22Rv1 (cell line): ENCODE measurements at regions not wholly inside any gene's neighbourhood (a gene's known extent, or its start where the extent isn't known, plus 50 kb on each side); places are given as distances from the start of the nearest gene placed in this dataset.

Experiments used
- ZFX ChIP-seq: fragments of 450-650 bp; IDR thresholded peaks from 2 replicates; pipeline ENCODE4 v1.6.1; 2017; ENCODE audit warnings: antibody characterized with exemption, borderline replicate concordance
- TF ChIP-seq, protein P1 (sequence below): fragments of 450-650 bp; IDR thresholded peaks from 2 replicates; pipeline ENCODE4 v1.5.1; 2017; ENCODE audit warnings: mild to moderate bottlenecking

DNA sequence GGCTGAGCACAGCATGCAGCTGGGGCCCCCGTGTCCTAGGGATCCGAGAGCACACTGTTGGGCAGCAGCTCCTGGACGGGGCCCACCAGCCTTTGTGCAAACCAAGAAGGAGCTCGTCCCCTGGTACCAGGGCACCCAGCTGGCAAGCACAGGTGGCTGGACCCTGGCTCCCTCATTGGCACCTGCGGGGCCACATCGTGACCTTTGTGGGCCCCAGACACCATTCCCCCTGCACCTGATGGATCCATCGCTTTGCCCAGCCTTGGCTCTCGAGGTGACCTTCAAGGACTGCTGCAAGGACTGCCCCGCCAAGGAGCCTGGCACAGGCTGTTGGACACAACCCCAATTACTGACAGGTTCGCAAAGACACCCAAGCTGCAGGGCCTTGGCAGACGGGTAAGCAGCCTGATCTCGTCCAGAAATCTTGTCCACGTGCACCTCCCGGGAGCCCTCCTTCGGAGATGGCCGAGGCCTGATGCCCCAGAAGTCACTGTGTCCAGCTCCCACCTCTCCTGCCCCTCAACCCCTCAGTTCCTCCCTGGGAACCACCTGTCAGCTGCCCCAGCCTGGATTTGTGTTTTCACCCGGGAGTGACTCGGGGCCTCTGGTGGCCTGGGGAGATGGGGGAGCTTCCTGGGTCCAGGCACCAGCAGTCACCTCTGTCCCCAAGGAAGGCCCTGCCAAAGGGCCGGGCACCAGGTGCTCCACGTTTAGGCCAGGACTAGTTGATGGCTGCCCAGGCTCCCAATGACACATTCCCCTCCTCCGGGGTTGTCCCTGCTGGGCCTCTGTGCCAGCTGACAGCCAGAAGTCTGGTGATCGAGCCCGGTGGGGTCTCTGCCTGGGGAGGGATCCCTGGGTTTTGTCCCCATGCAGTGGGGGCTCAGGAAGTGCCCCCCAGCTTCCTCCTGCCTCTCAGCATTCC lies 137.1 kb upstream of the PPP1R26 start:
- TF ChIP-seq, protein P1, sequence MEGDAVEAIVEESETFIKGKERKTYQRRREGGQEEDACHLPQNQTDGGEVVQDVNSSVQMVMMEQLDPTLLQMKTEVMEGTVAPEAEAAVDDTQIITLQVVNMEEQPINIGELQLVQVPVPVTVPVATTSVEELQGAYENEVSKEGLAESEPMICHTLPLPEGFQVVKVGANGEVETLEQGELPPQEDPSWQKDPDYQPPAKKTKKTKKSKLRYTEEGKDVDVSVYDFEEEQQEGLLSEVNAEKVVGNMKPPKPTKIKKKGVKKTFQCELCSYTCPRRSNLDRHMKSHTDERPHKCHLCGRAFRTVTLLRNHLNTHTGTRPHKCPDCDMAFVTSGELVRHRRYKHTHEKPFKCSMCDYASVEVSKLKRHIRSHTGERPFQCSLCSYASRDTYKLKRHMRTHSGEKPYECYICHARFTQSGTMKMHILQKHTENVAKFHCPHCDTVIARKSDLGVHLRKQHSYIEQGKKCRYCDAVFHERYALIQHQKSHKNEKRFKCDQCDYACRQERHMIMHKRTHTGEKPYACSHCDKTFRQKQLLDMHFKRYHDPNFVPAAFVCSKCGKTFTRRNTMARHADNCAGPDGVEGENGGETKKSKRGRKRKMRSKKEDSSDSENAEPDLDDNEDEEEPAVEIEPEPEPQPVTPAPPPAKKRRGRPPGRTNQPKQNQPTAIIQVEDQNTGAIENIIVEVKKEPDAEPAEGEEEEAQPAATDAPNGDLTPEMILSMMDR, result no peak
- no peak for TF ChIP-seq ZFX
